Mesothelial cell of epicardium (in vitro differentiated cells): ENCODE measurements at regions not wholly inside any gene's neighbourhood (a gene's known extent, or its start where the extent isn't known, plus 50 kb on each side); places are given as distances from the start of the nearest gene placed in this dataset.
"Not testable (repeated sequence)": the region's sequence is repeated elsewhere in the genome, so short reads cannot be mapped to it uniquely, and the experiment has no call there.

Experiments
- DNase-seq, 2 experiments: peaks; one replicate each; pipeline ENCODE4 v3.0.0; 2021; ENCODE audit warnings: low spot score in 2 of 2; ENCODE audit not compliant: unreplicated experiment in 2 of 2
- H3K27ac Mint-ChIP-seq: 2 replicates; pipeline ENCODE4 v1.8.0; 2021; ENCODE audit warnings: mixed read lengths
- H3K27me3 Mint-ChIP-seq: 2 replicates; pipeline ENCODE4 v1.8.0; 2021; ENCODE audit warnings: low read depth, mixed read lengths
- H3K36me3 Mint-ChIP-seq: 2 replicates; pipeline ENCODE4 v1.8.0; 2021; ENCODE audit warnings: mixed read lengths
- H3K4me1 Mint-ChIP-seq: 2 replicates; pipeline ENCODE4 v1.8.0; 2021; ENCODE audit warnings: mixed read lengths
- H3K4me3 Mint-ChIP-seq: 2 replicates; pipeline ENCODE4 v1.8.0; 2021; ENCODE audit warnings: mild to moderate bottlenecking, moderate library complexity, mixed read lengths
- H3K9me3 Mint-ChIP-seq: 2 replicates; pipeline ENCODE4 v1.8.0; 2021; ENCODE audit warnings: mixed read lengths
- TF ChIP-seq, protein P1 (sequence below): fragments of 200-600 bp; sonication (generic); IDR thresholded peaks from one replicate; pipeline ENCODE4 v1.5.0; 2021; ENCODE audit warnings: antibody characterized with exemption; ENCODE audit not compliant: unreplicated experiment

DNA sequence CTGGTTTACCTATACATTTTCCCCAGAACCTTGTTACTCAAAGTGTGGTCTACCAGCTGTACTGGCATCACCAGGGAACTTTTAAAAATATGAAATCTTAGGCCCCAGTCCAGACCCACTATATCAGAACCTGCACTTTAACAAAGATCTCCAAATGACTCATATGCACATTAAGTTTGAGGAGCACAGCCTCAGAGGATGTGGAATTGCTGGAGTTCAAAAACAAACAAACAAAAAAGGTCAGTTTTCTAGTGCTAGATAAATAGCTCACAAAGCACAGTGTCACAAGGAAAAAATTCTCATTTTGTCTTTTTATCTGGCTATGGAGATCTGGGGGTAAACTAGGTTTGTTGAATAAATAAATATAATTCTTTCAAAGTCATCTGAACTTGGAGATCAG lies 68.9 kb upstream of the ANKRD55 start:
- H3K4me3 Mint-ChIP-seq: no peak overlapping the region
- peaks cover 15% of the 10 kb centered on the region for H3K9me3 Mint-ChIP-seq
- H3K4me1 Mint-ChIP-seq: peaks cover 9% of the 10 kb centered on the region
- no peak overlapping the region for H3K27ac Mint-ChIP-seq
- TF ChIP-seq, protein P1, sequence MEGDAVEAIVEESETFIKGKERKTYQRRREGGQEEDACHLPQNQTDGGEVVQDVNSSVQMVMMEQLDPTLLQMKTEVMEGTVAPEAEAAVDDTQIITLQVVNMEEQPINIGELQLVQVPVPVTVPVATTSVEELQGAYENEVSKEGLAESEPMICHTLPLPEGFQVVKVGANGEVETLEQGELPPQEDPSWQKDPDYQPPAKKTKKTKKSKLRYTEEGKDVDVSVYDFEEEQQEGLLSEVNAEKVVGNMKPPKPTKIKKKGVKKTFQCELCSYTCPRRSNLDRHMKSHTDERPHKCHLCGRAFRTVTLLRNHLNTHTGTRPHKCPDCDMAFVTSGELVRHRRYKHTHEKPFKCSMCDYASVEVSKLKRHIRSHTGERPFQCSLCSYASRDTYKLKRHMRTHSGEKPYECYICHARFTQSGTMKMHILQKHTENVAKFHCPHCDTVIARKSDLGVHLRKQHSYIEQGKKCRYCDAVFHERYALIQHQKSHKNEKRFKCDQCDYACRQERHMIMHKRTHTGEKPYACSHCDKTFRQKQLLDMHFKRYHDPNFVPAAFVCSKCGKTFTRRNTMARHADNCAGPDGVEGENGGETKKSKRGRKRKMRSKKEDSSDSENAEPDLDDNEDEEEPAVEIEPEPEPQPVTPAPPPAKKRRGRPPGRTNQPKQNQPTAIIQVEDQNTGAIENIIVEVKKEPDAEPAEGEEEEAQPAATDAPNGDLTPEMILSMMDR: no peak
- H3K27me3 Mint-ChIP-seq: no peaks in the 10 kb centered on the region
- peaks cover 14% of the 10 kb centered on the region for H3K36me3 Mint-ChIP-seq
- DNase-seq: no peak

DNA sequence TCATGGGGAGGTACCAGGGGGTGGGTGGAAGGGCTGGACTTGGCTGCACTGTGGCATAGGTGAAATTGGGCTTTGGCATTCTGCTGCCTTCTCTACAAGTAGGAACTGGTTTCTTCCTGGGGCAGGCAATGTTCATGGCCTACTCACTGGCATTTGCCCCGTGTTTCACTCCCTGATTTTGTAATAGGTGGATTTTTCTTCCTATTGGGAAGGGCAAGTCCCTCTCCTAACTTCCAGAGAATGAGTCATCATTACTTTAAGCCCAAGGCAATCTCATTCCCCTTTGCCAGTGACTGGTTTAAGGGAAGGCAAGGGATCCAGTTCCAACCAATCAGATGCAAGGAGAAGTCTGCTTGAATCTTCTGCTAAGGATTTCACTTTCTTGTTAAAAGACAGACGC lies 67.9 kb upstream of the ANKRD55 start:
- DNase-seq: no peak
- Mint-ChIP-seq H3K4me3 (no peak overlapping the region), H3K27ac (no peak overlapping the region), H3K27me3 (no peaks in the 10 kb centered on the region), H3K9me3 (peaks cover 6% of the 10 kb centered on the region), H3K36me3 (peaks cover 6% of the 10 kb centered on the region), H3K4me1 (peaks cover 9% of the 10 kb centered on the region)
- TF ChIP-seq, protein P1: no peak

DNA sequence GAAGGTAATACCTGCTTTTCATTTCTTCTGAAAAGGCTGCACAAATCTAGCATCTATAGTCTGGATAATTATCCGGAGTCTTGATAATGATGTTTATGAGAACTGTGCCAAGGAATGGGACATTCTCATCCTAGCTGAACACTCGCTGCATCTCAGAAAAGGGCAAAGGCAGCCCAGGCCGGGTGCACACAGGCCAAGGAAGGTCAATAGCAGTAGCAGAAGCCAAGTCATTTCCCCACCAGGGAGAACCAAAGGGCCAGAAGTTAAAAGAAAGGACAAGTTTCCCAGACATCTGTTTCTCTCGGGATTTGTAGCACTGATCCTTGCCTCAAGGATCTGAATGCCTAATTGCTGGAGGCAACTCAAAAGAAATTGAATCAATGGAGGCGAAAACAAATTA lies 66.1 kb upstream of the ANKRD55 start:
- Mint-ChIP-seq H3K27me3 (no peaks in the 10 kb centered on the region), H3K9me3 (peaks cover 3% of the 10 kb centered on the region), H3K27ac (no peak overlapping the region), H3K4me3 (no peak overlapping the region), H3K36me3 (peaks cover 3% of the 10 kb centered on the region), H3K4me1 (peaks cover 2% of the 10 kb centered on the region)
- TF ChIP-seq, protein P1: no peak
- no peak for DNase-seq

DNA sequence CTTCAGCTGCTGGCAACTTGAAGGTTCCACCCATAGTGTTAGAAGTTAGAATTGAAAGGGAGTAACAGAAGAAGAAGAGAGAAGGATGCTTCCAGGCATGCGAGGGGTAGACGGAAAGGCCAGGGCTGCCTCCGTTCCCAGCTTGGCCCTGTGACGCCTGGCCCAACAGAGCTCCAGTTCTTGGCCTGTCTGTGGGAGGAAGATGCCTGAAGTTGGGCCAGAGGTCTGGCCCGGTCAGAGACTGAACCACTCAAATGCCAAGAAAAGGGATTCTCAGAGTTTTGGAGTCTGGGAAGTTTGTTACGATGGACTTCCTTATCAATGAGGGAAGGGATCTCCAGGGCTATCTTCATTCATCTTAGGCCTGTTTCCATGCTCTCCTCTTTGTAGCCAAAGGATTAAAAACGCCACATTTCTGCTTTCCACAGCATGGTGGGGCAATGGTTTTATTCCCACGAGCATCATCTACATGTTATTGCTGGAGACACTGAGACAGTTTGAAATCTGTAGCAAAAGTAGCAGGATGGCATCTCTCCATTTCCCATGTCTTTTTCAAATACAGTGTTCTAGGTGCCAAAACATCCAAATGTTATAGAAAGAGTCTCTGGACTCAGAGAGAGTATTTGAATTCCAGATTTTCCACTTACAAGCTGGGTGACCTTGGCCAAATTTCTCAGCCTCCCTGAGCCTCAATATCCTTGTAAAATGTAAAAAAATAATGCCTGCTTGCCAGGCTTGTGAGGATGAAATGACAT lies 65.4 kb upstream of the ANKRD55 start:
- peaks cover 4% of the 10 kb centered on the region for H3K36me3 Mint-ChIP-seq
- H3K27me3 Mint-ChIP-seq: no peaks in the 10 kb centered on the region
- H3K4me1 Mint-ChIP-seq: peaks cover 2% of the 10 kb centered on the region
- no peak overlapping the region for H3K4me3 Mint-ChIP-seq
- H3K9me3 Mint-ChIP-seq: peaks cover 5% of the 10 kb centered on the region
- TF ChIP-seq, protein P1: no peak
- DNase-seq: no peak
- no peak overlapping the region for H3K27ac Mint-ChIP-seq

DNA sequence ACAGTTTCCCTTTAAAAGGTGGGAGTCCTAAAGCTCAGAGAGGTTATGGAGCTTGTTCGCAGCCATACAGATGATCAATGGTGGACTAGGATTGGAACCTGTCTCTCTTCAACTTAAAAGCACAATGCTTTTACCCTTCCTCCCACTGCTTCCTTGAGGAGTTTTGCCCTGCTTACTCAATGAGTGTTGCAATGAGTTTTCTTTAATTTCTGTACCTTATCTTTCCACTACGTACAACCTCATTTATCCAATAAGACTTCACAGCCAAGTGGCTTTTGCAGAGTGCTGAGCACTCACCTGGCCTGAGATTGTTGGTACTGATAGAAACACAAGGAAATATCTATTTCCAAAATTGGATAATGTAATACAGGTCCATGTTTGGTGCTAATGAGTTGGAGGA lies 64.7 kb upstream of the ANKRD55 start:
- Mint-ChIP-seq H3K4me1 (peaks cover 2% of the 10 kb centered on the region), H3K27ac (no peak overlapping the region), H3K4me3 (no peak overlapping the region), H3K9me3 (peaks cover 7% of the 10 kb centered on the region), H3K36me3 (peaks cover 4% of the 10 kb centered on the region), H3K27me3 (no peaks in the 10 kb centered on the region)
- TF ChIP-seq, protein P1: no peak
- DNase-seq: no peak

DNA sequence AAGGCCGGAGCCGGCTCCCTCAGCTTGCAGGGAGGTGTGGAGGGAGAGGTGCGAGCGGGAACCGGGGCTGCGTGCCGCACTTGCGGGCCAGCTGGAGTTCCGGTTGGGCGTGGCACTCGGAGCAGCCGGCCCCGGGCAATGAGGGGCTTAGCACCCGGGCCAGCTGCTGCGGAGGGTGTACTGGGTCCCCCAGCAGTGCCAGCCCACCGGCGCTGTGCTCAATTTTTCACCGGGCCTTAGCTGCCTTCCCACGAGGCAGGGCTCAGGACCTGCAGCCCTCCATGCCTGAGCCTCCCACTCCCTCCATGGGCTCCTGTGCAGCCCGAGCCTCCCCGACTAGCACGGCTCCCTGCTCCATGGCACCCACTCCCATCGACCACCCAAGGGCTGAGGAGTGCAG lies 62.2 kb upstream of the ANKRD55 start:
- not testable (repeated sequence) for H3K36me3 Mint-ChIP-seq

More for the DNA sequence above, 62.2 kb upstream of the ANKRD55 start:
- H3K27ac Mint-ChIP-seq, H3K9me3 Mint-ChIP-seq, H3K27me3 Mint-ChIP-seq, H3K4me3 Mint-ChIP-seq, DNase-seq: not testable (repeated sequence)
- H3K4me1 Mint-ChIP-seq: peaks cover 12% of the 10 kb centered on the region
